ENCODE measurements at regions not wholly inside any gene's neighbourhood (a gene's known extent, or its start where the extent isn't known, plus 50 kb on each side); places are given as distances from the start of the nearest gene placed in this dataset.
"Not testable (repeated sequence)": the region's sequence is repeated elsewhere in the genome, so short reads cannot be mapped to it uniquely, and the experiment has no call there.

GRCh38 chr7:68893411-68893810 is 704.9 kb upstream of the AUTS2 start:
- no peak overlapping the region for H3K4me2 ChIP-seq (ENCODE audit: low read length)

GRCh38 chr7:68899156-68899555 is 699.1 kb upstream of the AUTS2 start:
- not testable (repeated sequence) for H2AFZ ChIP-seq; H3K27me3 ChIP-seq (ENCODE audit: control insufficient read depth, insufficient read depth, low read length); H3K36me3 ChIP-seq (ENCODE audit: control insufficient read depth, insufficient read depth, low read length); H3K27ac ChIP-seq; H3K4me3 ChIP-seq (ENCODE audit: low read depth, low read length); H3K4me1 ChIP-seq; H3K9me3 ChIP-seq (ENCODE audit: control insufficient read depth, low read length); H3K9ac ChIP-seq; H3K79me2 ChIP-seq; H3K4me2 ChIP-seq (ENCODE audit: low read length)

More at GRCh38 chr7:68893411-68893810, 704.9 kb upstream of the AUTS2 start:
- no peaks in the 10 kb centered on the region for H3K27me3 ChIP-seq (ENCODE audit: control insufficient read depth, insufficient read depth, low read length)
- H3K36me3 ChIP-seq (ENCODE audit: control insufficient read depth, insufficient read depth, low read length), result no peaks in the 10 kb centered on the region
- TF ChIP-seq CTCF (IDR thresholded peaks at IDR 0.05), result no peak
- no peak overlapping the region for H3K4me3 ChIP-seq (ENCODE audit: low read depth, low read length)
- H2AFZ ChIP-seq, result no peak overlapping the region
- no peaks in the 10 kb centered on the region for H3K4me1 ChIP-seq
- H3K9me3 ChIP-seq (ENCODE audit: control insufficient read depth, low read length), result no peaks in the 10 kb centered on the region
- no peak overlapping the region for H3K27ac ChIP-seq
- H3K79me2 ChIP-seq, result no peaks in the 10 kb centered on the region
- H3K9ac ChIP-seq, result no peak overlapping the region

GRCh38 chr7:68900096-68900495 is 698.2 kb upstream of the AUTS2 start:
- Histone ChIP-seq H3K27ac (no peak overlapping the region), H3K4me1 (no peaks in the 10 kb centered on the region), H3K9ac (no peak overlapping the region), H2AFZ (no peak overlapping the region), H3K4me3 (ENCODE audit: low read depth, low read length) (no peak overlapping the region), H3K79me2 (no peaks in the 10 kb centered on the region), H3K4me2 (ENCODE audit: low read length) (no peak overlapping the region), H3K27me3 (ENCODE audit: control insufficient read depth, insufficient read depth, low read length) (no peaks in the 10 kb centered on the region), H3K9me3 (ENCODE audit: control insufficient read depth, low read length) (no peaks in the 10 kb centered on the region), H3K36me3 (ENCODE audit: control insufficient read depth, insufficient read depth, low read length) (no peaks in the 10 kb centered on the region)
- no peak for TF ChIP-seq CTCF (IDR thresholded peaks at IDR 0.05)

GRCh38 chr7:68904630-68905029 is 693.6 kb upstream of the AUTS2 start:
- no peak overlapping the region for H3K4me3 ChIP-seq (ENCODE audit: low read depth, low read length)
- H3K79me2 ChIP-seq, result no peaks in the 10 kb centered on the region
- H3K4me2 ChIP-seq (ENCODE audit: low read length), result no peak overlapping the region
- no peaks in the 10 kb centered on the region for H3K9me3 ChIP-seq (ENCODE audit: control insufficient read depth, low read length)
- no peaks in the 10 kb centered on the region for H3K27me3 ChIP-seq (ENCODE audit: control insufficient read depth, insufficient read depth, low read length)
- no peak for TF ChIP-seq CTCF (IDR thresholded peaks at IDR 0.05)
- no peaks in the 10 kb centered on the region for H3K36me3 ChIP-seq (ENCODE audit: control insufficient read depth, insufficient read depth, low read length)
- no peaks in the 10 kb centered on the region for H3K4me1 ChIP-seq
- H3K27ac ChIP-seq, result no peak overlapping the region
- no peak overlapping the region for H2AFZ ChIP-seq
- H3K9ac ChIP-seq, result no peak overlapping the region

- H3K27ac ChIP-seq, result no peak overlapping the region
- no peak overlapping the region for H3K9ac ChIP-seq
- H3K36me3 ChIP-seq (ENCODE audit: control insufficient read depth, insufficient read depth, low read length), result no peaks in the 10 kb centered on the region
- no peak overlapping the region for H2AFZ ChIP-seq
- H3K4me2 ChIP-seq (ENCODE audit: low read length), result no peak overlapping the region
- H3K79me2 ChIP-seq, result no peaks in the 10 kb centered on the region
- no peaks in the 10 kb centered on the region for H3K9me3 ChIP-seq (ENCODE audit: control insufficient read depth, low read length)
- H3K4me3 ChIP-seq (ENCODE audit: low read depth, low read length), result no peak overlapping the region
- TF ChIP-seq CTCF (IDR thresholded peaks at IDR 0.05), result no peak
- no peaks in the 10 kb centered on the region for H3K27me3 ChIP-seq (ENCODE audit: control insufficient read depth, insufficient read depth, low read length)
- H3K4me1 ChIP-seq, result no peaks in the 10 kb centered on the region
Observed at GRCh38 chr7:68911754-68912153, 686.5 kb upstream of the AUTS2 start.
